Mononuclear cell (primary cell): ENCODE measurements at regions not wholly inside any gene's neighbourhood (a gene's known extent, or its start where the extent isn't known, plus 50 kb on each side); places are given as distances from the start of the nearest gene placed in this dataset.

Experiments used
- H3K27me3 ChIP-seq: 2 replicates; pipeline ENCODE4 v1.6.0; 2011; ENCODE audit warnings: low read length, control low read depth; ENCODE audit not compliant: insufficient read depth
- H3K4me1 ChIP-seq: 2 replicates; pipeline ENCODE4 v1.5.1; 2011; ENCODE audit warnings: mild to moderate bottlenecking, low read length, control low read depth; ENCODE audit not compliant: insufficient read depth
- H3K4me3 ChIP-seq: 2 replicates; pipeline ENCODE4 v1.5.1; 2011; ENCODE audit warnings: mild to moderate bottlenecking, low read length, moderate library complexity
- H3K9me3 ChIP-seq: 2 replicates; pipeline ENCODE4 v1.5.1; 2011; ENCODE audit warnings: low read depth, mild to moderate bottlenecking, control low read depth, low read length

DNA sequence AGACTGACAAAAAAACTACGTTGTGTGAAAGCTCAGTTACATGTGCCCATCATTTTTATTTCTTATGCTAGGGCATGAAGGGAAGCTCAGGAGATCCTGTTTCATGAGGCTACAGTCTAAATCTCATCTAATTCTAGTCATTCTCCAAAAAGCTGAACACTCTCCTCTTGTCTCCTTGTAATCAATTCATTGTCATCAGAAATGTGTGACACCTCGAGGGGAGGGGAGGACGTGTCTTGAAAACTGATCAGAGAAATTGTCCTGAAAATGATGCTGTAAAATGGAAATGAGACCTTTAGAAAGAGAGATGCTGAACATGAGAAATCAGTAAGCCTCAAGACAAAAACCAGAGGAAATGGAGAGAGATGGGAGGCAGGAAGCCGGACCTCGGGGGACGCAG, 103.4 kb downstream of the DAD1 start:
- no peak overlapping the region for H3K4me3 ChIP-seq
- H3K9me3 ChIP-seq: no peaks in the 10 kb centered on the region
- no peaks in the 10 kb centered on the region for H3K27me3 ChIP-seq
- H3K4me1 ChIP-seq: peaks cover 28% of the 10 kb centered on the region

DNA sequence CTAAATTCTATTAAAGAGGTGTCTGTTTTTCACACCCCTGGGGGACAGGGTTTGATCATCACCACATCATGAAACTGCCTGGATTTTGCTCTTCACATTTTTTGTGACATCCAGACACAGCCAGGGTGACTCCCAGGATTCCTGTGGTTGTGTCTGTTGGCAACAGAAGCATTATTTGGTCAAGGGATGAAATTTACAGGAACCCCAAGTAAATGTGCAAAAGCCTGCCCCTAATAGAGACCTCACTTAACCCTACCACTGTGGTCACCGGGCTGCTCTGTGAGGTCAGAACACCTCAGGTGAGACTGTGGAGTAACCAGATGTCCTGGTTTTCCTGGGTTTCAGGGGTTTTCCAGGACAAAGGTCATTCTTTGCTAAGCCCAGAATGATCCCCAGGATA, 103.8 kb downstream of the DAD1 start:
- Histone ChIP-seq H3K9me3 (no peaks in the 10 kb centered on the region), H3K4me3 (no peak overlapping the region), H3K27me3 (no peaks in the 10 kb centered on the region), H3K4me1 (peaks cover 30% of the 10 kb centered on the region)

DNA sequence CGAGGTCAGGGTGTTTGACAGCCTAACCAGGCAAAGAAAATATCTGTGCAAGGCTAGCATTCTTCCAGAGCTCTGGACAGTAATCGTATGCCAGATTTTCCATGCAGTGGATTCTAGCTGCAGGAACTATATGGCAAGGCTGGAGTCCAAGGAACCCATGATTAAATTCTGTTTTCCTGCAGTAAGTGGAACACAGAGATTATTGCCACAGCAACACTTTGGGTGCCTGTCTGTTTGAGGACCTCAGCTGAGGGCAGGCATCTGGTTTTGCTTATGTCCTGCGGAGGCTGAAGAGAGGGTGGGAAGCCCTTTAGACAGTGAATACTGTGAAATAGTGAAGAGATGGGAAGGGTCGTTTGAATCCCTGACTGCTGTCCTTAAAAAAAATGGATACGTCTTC, 104.4 kb downstream of the DAD1 start:
- H3K9me3 ChIP-seq: no peaks in the 10 kb centered on the region
- no peak overlapping the region for H3K4me3 ChIP-seq
- H3K4me1 ChIP-seq: peaks cover 35% of the 10 kb centered on the region
- H3K27me3 ChIP-seq: no peaks in the 10 kb centered on the region

DNA sequence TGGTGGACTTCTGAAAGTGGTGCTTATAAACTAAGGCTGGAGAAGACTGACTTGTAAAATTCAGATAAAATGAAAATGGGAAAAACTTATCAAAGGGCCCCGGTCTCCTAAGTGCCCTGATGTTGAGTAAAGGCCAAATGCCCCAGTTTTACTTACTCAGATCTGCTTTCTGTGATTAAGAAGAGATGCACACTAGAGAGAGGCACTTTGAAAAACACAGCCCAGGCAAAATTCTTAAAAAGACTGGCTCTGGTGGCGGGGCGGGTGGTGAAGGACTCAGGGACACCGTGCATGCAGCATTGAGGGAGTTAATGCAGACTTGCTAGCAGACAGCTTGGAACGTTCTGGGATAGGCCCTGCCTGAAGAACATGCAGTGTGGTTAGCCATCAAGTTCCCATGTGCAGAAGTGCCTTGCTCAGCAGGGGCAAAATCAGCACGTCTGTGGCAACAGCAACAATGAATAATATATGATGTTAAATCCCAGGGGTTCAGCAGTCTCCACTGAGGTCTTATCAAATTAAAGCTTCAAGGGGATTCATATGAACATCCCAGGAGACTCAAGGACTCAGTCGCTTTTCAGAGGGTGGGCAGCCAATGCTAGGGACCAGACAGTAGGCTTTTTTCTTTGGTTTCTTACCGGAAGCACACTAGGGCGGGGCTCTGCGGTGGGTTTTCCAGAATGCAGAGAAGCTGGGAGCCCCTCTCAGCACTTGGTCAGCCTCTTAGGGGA, 105.0 kb downstream of the DAD1 start:
- H3K4me1 ChIP-seq: peaks cover 39% of the 10 kb centered on the region
- no peaks in the 10 kb centered on the region for H3K27me3 ChIP-seq
- H3K4me3 ChIP-seq: peak overlapping the region; percentile 20
- no peaks in the 10 kb centered on the region for H3K9me3 ChIP-seq

DNA sequence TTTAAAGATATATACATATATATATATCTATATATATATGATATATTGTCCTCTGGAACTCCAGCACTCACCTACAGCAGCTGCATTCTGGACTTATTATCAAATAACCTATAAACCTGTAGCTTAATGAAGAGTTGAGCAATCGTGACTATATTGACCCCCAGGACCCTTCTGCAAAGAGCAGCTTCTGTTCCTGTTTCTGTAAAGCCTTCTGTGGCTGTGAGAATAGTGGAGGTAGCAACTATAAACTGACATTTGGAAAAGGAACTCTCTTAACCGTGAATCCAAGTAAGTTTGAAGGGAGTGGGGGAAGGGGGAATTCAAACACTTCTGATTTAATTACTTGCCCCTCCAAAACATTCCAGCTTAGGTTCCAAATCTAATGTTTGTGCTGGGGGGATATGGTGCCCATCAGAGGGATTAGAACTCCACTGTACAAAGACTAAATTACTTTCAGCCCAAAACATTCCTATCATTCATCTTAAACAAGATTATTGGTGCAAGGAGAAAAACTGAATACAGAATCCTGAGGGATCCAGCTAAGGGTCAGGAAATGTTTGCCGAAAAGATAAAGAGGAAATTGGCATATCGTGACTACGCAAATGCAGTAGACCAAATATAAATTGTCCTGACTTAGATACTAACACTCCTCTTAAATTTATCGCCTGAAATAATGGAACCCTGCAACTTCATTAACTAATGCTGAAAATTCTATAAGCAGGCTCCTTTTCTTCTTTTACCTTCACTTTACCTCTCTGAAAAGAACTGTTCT, 106.1 kb downstream of the DAD1 start:
- peaks cover 47% of the 10 kb centered on the region for H3K4me1 ChIP-seq
- H3K27me3 ChIP-seq: no peaks in the 10 kb centered on the region
- peak overlapping the region; percentile 25 for H3K4me3 ChIP-seq
- H3K9me3 ChIP-seq: no peaks in the 10 kb centered on the region

DNA sequence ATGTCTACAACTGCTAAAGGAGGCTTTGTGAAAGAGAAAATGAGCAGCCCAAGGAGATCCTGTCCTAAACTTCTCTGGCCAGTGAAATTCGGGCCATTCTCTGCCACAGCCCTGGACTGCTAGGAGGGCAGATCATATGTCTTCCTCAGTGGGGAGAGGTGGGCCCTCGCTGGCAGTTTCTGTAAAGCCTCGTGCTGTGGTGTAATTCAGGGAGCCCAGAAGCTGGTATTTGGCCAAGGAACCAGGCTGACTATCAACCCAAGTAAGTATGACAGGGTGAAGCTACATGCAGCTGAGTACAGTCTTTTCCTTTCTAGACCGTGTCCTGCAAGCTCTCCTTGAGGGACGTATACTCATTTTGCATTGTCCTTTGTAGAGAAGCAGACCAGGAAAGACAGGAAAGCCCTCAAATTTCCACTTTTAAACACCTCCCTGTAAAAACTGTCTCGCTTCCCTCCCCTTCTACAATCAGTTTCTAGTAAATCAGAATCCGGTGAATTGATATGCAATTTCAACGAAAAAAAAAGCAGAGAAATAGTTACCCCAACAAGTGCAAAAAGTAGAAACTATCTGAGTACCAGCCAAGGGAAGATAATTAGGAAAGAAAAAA, 106.8 kb downstream of the DAD1 start:
- Histone ChIP-seq H3K27me3 (no peaks in the 10 kb centered on the region), H3K4me3 (no peak overlapping the region), H3K4me1 (peaks cover 54% of the 10 kb centered on the region), H3K9me3 (no peaks in the 10 kb centered on the region)

DNA sequence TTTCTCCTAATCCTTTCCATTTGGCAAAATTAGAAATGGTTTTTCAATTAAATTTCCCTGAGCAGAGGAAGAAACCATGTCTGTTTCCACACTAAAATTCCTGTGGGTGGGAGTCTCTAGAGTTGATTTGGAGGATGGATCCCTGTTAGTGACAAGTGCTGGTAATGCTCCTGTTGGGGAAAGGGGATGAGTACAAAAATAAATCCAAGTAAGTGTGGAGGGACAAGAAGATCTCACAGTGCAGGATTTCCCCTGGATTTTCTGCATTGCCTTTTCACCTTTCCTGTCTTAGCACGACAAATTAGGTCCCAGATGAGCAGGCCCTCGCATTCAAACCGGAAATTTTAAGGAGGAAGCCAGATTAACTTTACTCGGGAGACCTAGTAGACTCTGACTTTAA, 107.5 kb downstream of the DAD1 start:
- Histone ChIP-seq H3K4me1 (peaks cover 54% of the 10 kb centered on the region), H3K4me3 (no peak overlapping the region), H3K27me3 (no peaks in the 10 kb centered on the region), H3K9me3 (no peaks in the 10 kb centered on the region)

DNA sequence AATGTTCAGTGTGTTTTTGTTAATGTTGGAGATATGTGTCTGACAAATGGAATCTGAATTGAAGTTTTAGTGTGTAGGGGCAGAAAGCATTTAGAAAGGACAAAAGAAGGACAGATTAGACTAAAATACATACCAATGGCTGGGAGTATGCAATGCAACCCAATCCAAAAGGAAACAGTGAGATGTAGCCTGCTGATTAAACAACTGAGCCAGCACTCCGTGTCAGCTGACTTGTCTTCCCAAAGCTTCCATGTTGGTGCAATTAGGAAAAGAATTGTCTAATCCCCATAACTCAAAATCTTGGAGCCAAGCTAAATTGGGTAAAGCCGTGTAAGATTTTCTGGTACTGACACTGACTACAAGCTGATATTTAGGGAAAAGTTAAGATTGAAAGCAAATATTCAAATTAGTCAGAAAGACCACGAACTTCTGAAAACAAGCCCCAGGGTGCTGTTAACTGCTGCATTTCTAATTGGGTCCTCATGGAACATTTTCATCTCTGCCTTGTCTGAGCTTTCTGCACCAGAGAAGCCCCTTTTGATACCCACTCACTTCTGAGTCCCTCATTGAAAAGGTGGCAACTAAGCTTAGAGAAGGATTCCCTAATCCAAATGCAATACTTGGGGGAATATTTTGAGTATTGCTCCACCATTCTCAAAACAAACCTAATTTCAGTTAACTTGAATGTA, 109.1 kb downstream of the DAD1 start:
- H3K4me1 ChIP-seq: peaks cover 57% of the 10 kb centered on the region

DNA sequence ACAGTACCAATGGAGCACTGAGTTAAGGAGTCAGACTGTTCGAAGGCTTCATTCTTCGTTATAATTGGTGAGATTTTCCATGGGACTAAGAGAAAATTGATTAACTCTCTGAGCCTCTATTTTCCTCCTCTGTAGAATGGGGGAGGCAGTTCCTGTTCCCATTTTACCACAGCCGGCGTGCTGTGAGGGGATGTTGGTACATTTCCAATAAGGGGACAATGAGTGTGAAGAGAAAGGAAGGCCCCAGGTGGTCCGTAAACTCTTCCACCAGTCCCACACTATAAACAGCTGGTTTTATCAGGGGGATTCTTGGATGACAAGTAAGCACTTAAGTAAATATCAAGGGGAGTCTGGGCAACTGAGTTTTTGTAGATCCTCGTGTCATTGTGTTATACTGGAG, 109.9 kb downstream of the DAD1 start:
- Histone ChIP-seq H3K27me3 (no peaks in the 10 kb centered on the region), H3K9me3 (no peaks in the 10 kb centered on the region), H3K4me3 (peak overlapping the region; percentile 6), H3K4me1 (peaks cover 57% of the 10 kb centered on the region)

More for the DNA sequence above, 109.1 kb downstream of the DAD1 start:
- Histone ChIP-seq H3K4me3 (no peak overlapping the region), H3K9me3 (no peaks in the 10 kb centered on the region), H3K27me3 (no peaks in the 10 kb centered on the region)

DNA sequence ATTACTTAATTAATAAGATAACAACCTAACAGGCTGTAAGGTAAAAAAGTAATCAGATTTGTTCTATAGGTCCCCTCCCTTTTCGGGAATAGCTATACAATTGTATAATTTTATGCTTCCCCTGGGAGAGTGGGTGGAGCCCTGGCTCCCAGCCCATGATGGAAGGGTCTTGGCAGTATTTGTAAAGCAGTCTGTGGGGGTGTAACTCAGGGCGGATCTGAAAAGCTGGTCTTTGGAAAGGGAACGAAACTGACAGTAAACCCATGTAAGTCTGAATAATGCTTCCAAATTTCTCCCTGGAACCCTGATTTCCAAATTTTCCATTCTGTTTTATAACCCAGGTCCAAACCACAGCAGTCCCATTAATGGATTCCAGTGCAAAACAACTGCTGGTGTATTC, 110.4 kb downstream of the DAD1 start:
- Histone ChIP-seq H3K27me3 (no peaks in the 10 kb centered on the region), H3K4me1 (peaks cover 62% of the 10 kb centered on the region), H3K4me3 (no peak overlapping the region), H3K9me3 (no peaks in the 10 kb centered on the region)

DNA sequence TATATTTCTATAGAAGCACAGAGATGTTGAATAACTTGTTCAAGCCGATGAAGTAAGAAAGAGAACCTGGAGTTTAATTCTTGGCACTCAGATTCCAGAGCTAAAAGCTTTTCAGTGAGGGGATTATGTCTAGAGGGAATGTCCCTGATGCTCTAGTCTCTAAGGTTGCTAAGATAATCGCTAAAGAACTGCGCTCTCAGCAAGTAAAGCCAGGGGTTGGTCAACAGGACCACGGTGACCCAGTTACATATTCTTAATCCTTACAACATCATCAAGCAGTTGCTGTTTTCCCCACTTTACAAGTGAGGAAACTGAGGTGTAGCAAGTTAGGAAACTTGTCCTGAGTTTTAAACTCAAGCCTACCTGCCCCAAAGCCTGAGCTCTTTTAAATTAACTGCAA, 110.8 kb downstream of the DAD1 start:
- H3K4me3 ChIP-seq: no peak overlapping the region
- H3K4me1 ChIP-seq: peaks cover 65% of the 10 kb centered on the region
- H3K27me3 ChIP-seq: no peaks in the 10 kb centered on the region
- H3K9me3 ChIP-seq: no peaks in the 10 kb centered on the region

DNA sequence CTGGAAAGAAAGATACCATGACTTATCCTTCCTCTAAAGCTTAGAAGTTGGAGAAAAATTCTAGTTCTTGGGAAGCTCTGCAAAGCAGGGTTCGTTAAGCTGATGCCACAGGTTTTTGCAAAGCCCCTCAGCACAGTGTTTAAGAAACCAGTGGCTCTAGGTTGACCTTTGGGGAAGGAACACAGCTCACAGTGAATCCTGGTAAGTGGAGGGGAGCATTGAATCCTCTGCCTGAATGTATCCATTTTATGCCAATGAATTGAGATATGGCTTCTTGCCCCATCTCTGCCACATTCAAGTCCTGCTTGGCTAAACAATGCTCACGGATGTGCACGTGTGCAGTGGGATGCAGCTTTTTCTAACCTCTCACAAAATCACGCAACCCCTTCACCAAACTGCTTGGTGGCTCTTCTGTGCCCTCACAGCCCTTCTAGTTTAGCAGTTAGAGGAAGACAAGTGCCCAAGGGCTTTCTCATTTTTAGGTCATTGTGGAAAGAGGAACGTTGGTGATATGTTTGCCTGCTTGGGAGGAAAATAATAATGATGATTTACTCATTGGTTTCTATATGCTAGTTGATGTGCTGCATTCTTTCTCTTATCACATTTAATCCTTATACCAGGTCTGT, 111.3 kb downstream of the DAD1 start:
- peaks cover 68% of the 10 kb centered on the region for H3K4me1 ChIP-seq
- no peak overlapping the region for H3K4me3 ChIP-seq

DNA sequence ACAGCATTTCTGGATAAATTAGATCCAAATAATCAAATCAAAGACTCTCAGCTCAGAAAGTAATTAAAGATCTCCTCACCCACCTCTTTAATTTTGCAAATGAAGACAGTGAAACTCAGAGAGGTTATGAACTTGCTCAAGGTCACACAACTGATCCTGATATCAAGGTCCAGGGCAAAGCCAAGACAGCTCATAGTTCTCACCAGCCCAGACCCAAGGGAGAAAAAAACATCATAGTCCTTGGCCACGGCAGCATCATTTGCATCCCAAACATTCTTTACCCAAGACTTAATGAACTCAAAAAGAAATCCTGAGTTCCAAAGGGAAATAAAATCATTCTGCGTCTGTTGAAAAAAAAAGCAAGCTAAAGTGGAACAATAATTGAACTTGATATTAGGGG, 112.1 kb downstream of the DAD1 start:
- Histone ChIP-seq H3K27me3 (no peaks in the 10 kb centered on the region), H3K9me3 (no peaks in the 10 kb centered on the region), H3K4me1 (peaks cover 67% of the 10 kb centered on the region), H3K4me3 (no peak overlapping the region)

More for the DNA sequence above, 111.3 kb downstream of the DAD1 start:
- H3K9me3 ChIP-seq: no peaks in the 10 kb centered on the region
- H3K27me3 ChIP-seq: no peaks in the 10 kb centered on the region

DNA sequence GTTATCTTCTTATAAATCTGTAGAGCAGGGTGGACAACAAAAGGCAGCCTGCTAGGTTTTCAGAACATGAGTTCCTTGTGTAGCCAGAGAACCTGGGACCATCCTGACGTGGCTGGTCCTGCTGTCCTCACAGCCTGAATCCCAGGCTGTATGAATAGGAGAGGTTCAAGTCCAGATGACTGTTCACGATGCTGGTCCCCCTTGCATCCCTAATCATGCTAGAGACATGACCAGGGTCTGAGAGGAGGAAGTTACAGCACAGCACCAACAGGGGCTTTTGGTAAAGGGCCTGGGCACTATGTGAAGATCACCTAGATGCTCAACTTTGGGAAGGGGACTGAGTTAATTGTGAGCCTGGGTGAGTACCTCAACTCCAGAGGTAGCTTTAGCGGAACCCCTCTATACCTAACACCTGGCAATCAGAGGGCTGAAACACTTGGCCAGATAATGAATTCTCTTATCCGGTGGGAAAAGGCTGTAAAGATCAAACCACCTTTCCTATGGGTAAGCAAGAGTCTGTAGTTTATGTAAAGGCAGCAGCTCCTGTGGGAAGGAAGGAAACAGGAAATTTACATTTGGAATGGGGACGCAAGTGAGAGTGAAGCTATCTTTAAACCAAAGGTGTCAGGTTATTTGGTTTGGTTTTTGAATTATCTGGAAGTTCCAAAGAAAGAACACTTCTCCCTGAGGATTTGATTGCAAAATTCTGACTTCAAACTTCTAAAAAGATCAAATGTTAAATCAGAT, 112.8 kb downstream of the DAD1 start:
- no peaks in the 10 kb centered on the region for H3K9me3 ChIP-seq
- peaks cover 64% of the 10 kb centered on the region for H3K4me1 ChIP-seq
- no peaks in the 10 kb centered on the region for H3K27me3 ChIP-seq
- no peak overlapping the region for H3K4me3 ChIP-seq
